SKM-1 treated with dmso at 0.1 percent for 144 hours (cell line): ENCODE measurements at regions not wholly inside any gene's neighbourhood (a gene's known extent, or its start where the extent isn't known, plus 50 kb on each side); places are given as distances from the start of the nearest gene placed in this dataset.
"Not testable (repeated sequence)": the region's sequence is repeated elsewhere in the genome, so short reads cannot be mapped to it uniquely, and the experiment has no call there.

Experiments
- DNase-seq: peaks from one replicate; lab custom pipeline; 2025; ENCODE audit not compliant: unreplicated experiment; lab: John Stamatoyannopoulos, UW

- no peak for DNase-seq
Observed at GRCh38 chr2:205865905-205866441, 183.7 kb downstream of the NRP2 start.

GRCh38 chr2:205865056-205865455 is 182.8 kb downstream of the NRP2 start:
- DNase-seq = no peak

- DNase-seq = no peak
Observed at GRCh38 chr2:205864491-205864890, 182.2 kb downstream of the NRP2 start.

GRCh38 chr2:205862761-205863160 is 180.5 kb downstream of the NRP2 start:
- not testable (repeated sequence) for DNase-seq

GRCh38 chr2:205860885-205861284 is 178.6 kb downstream of the NRP2 start:
- DNase-seq = no peak

GRCh38 chr2:205860181-205860580 is 177.9 kb downstream of the NRP2 start:
- no peak for DNase-seq

- no peak for DNase-seq
Observed at GRCh38 chr2:205858881-205859441, 176.7 kb downstream of the NRP2 start.

GRCh38 chr2:205858275-205858674 is 176.0 kb downstream of the NRP2 start:
- no peak for DNase-seq

- DNase-seq = no peak
Observed at GRCh38 chr2:205857520-205858237, 175.4 kb downstream of the NRP2 start.

GRCh38 chr2:205852457-205852856 is 170.2 kb downstream of the NRP2 start:
- no peak for DNase-seq

GRCh38 chr2:205850611-205851010 is 168.3 kb downstream of the NRP2 start:
- DNase-seq = no peak

GRCh38 chr2:205850132-205850531 is 167.8 kb downstream of the NRP2 start:
- no peak for DNase-seq

- DNase-seq = no peak
Observed at GRCh38 chr2:205849136-205849535, 166.8 kb downstream of the NRP2 start.

- no peak for DNase-seq
Observed at GRCh38 chr2:205848601-205849000, 166.3 kb downstream of the NRP2 start.
